ENCODE measurements at regions not wholly inside any gene's neighbourhood (a gene's known extent, or its start where the extent isn't known, plus 50 kb on each side); places are given as distances from the start of the nearest gene placed in this dataset.

DNA sequence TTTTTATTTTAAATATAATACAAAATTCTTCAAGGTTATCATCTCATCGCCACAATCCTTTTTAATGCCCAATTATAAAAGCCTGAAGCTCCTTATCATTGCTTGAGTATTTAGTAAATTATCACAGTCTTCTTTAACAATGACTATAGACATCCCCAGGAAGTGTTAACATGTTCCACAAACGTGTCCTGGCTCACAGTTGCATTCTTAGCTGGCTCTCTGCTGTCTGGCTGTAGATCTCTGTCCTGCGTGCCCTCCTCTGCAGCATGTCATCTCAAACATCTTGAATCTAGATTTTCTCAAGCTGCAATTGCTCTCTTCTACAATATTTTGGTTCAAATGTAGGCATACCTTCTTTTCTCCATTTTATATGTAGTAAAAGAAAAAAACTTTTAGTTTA lies 885.2 kb downstream of the EPHA7 start:
- Histone ChIP-seq H3K4me1 (no peaks in the 10 kb centered on the region), H3K27me3 (no peaks in the 10 kb centered on the region), H3K27ac (no peak overlapping the region), H3K4me3 (no peak overlapping the region), H3K36me3 (no peaks in the 10 kb centered on the region), H3K9me3 (no peaks in the 10 kb centered on the region)
- peak in 2 of 4 donors; percentile 58 to 64 for ATAC-seq
- intact Hi-C loops (cut with DNase I), result no loop called here
- no peak for DNase-seq
- TF ChIP-seq, protein P1, sequence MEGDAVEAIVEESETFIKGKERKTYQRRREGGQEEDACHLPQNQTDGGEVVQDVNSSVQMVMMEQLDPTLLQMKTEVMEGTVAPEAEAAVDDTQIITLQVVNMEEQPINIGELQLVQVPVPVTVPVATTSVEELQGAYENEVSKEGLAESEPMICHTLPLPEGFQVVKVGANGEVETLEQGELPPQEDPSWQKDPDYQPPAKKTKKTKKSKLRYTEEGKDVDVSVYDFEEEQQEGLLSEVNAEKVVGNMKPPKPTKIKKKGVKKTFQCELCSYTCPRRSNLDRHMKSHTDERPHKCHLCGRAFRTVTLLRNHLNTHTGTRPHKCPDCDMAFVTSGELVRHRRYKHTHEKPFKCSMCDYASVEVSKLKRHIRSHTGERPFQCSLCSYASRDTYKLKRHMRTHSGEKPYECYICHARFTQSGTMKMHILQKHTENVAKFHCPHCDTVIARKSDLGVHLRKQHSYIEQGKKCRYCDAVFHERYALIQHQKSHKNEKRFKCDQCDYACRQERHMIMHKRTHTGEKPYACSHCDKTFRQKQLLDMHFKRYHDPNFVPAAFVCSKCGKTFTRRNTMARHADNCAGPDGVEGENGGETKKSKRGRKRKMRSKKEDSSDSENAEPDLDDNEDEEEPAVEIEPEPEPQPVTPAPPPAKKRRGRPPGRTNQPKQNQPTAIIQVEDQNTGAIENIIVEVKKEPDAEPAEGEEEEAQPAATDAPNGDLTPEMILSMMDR (IDR thresholded peaks at IDR 0.05), result no peak
- no peak for TF ChIP-seq POLR2A (IDR thresholded peaks at IDR 0.05)
- WGBS, 4 donors, result 11 to 18% (median 13%) methylated on average over 3 of the region's 3 CpGs

DNA sequence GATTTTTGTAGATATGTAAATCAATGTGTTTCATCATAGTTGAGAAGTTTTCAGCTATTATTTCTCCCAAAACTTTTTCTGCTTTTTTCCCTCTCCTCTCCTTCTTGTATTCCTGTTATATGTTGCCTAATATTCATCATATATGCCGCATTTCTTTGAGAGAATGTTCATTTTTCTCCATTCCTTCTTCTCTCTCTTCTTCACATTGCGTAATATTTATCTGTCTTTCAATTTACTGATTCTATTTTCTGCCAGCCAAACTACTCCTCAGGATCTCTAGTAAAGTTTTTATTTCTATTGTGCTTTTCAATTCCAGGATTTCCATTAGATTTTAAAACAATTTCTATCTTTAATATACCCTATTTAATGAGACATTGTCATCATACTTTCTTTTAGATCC lies 896.8 kb downstream of the EPHA7 start:
- Histone ChIP-seq H3K9me3 (peaks cover 0 to 33% (median 7%) of the 10 kb centered on the region in 12 donors), H3K27me3 (no peaks in the 10 kb centered on the region), H3K4me1 (no peaks in the 10 kb centered on the region), H3K27ac (no peak overlapping the region), H3K4me3 (no peak overlapping the region), H3K36me3 (no peaks in the 10 kb centered on the region)
- WGBS, 4 donors, result 61 to 94% (median 90%) methylated on average over 2 of the region's 2 CpGs
- TF ChIP-seq POLR2A (IDR thresholded peaks at IDR 0.05), result no peak
- TF ChIP-seq, protein P1 (IDR thresholded peaks at IDR 0.05), result no peak
- ATAC-seq (no peak), DNase-seq (no peak)
- intact Hi-C loops (cut with DNase I), result no loop called here

DNA sequence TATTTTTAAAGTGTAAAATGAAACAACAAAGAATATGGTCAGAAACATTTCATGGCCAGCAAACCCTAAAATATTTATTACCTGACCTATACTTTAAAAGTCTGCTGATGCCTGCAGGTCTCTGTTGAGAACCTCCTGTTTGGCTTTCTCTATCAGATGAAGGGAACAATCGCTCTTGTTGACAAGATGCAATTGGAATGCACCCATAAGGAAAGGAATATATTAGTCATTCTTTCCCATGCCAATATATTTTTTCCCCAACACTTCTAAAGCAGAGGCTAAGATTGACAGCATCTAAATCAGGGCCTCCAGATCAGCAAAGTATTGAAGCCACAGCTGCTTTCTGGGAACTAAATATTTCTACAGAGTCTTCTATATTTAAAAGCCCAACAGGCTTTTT lies 897.8 kb downstream of the EPHA7 start:
- H3K9me3 ChIP-seq, result peaks cover 0 to 33% (median 7%) of the 10 kb centered on the region in 12 donors
- no peaks in the 10 kb centered on the region for H3K36me3 ChIP-seq
- no peaks in the 10 kb centered on the region for H3K27me3 ChIP-seq
- H3K4me3 ChIP-seq, result no peak overlapping the region
- no peaks in the 10 kb centered on the region for H3K4me1 ChIP-seq
- TF ChIP-seq, protein P1 (IDR thresholded peaks at IDR 0.05), result no peak
- TF ChIP-seq POLR2A (IDR thresholded peaks at IDR 0.05), result no peak
- 70 to 86% (median 81%) methylated on average over 1 of the region's 1 CpG for WGBS, 4 donors
- ATAC-seq (no peak), DNase-seq (no peak)
- no peak overlapping the region for H3K27ac ChIP-seq
- intact Hi-C loops (cut with DNase I), result no loop called here

DNA sequence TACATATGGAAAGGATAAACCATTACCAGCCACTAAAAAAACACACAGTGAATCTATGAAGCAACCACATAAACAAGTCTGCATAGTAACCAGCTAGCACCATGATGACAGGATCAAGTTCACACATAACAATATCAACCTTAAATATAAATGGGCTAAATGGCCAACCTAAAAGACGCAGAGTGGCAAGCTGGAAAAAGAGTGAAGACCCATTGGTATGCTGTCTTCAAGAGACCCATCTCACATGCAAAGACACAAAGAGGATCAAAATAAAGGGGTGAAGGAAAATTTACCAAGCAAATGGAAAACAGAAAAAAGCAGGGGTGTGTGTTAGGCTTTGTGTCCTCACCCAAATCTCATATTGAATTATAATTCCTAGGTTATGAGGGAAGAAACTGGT lies 909.2 kb downstream of the EPHA7 start:
- ATAC-seq, result no peak
- no peak for TF ChIP-seq POLR2A (IDR thresholded peaks at IDR 0.05)
- TF ChIP-seq, protein P1 (IDR thresholded peaks at IDR 0.05), result no peak
- no peaks in the 10 kb centered on the region for H3K27me3 ChIP-seq
- WGBS, 4 donors, result 92 to 97% (median 95%) methylated on average over 1 of the region's 1 CpG
- no peaks in the 10 kb centered on the region for H3K4me1 ChIP-seq
- DNase-seq, result no peak
- intact Hi-C loops (cut with DNase I), result no loop called here
- no peak overlapping the region for H3K4me3 ChIP-seq
- H3K36me3 ChIP-seq, result no peaks in the 10 kb centered on the region
- peaks cover 0 to 30% (median 15%) of the 10 kb centered on the region in 12 donors for H3K9me3 ChIP-seq
- H3K27ac ChIP-seq, result no peak overlapping the region
